WERI-Rb-1 (cell line): ENCODE measurements at regions not wholly inside any gene's neighbourhood (a gene's known extent, or its start where the extent isn't known, plus 50 kb on each side); places are given as distances from the start of the nearest gene placed in this dataset.

Experiments
- DNase-seq: peaks from one replicate; pipeline ENCODE4 v3.0.0-alpha.2; 2020
- H3K27ac ChIP-seq: fragments of 250-450 bp; sonication (Bioruptor Pico); 2 replicates; pipeline ENCODE4 v1.5.1; 2020; ENCODE audit warnings: mild to moderate bottlenecking, moderate library complexity
- H3K27me3 ChIP-seq: fragments of 250-450 bp; sonication (Bioruptor Pico); 2 replicates; pipeline ENCODE4 v1.5.1; 2021; ENCODE audit warnings: mild to moderate bottlenecking, low read depth, moderate library complexity; ENCODE audit not compliant: insufficient read depth, severe bottlenecking
- H3K36me3 ChIP-seq: fragments of 250-450 bp; sonication (Bioruptor Pico); 2 replicates; pipeline ENCODE4 v1.5.1; 2020; ENCODE audit warnings: mild to moderate bottlenecking, moderate library complexity
- H3K4me3 ChIP-seq: 2 replicates; pipeline ENCODE4 v1.5.1; 2011; ENCODE audit warnings: low read depth, mild to moderate bottlenecking, control low read depth, low read length
- H3K9me3 ChIP-seq: fragments of 250-450 bp; sonication (Bioruptor Pico); 2 replicates; pipeline ENCODE4 v1.5.1; 2021; ENCODE audit warnings: mild to moderate bottlenecking, moderate library complexity; ENCODE audit not compliant: severe bottlenecking
- CTCF ChIP-seq: IDR thresholded peaks from 2 replicates; pipeline ENCODE4 v1.5.1; 2011; ENCODE audit warnings: low read depth, mild to moderate bottlenecking, control low read depth, inconsistent platforms, low read length

- TF ChIP-seq CTCF = no peak
- H3K27me3 ChIP-seq = no peaks in the 10 kb centered on the region
- DNase-seq = no peak
- H3K4me3 ChIP-seq = no peak overlapping the region
- no peak overlapping the region for H3K27ac ChIP-seq
- H3K9me3 ChIP-seq = peaks cover 2% of the 10 kb centered on the region
- H3K36me3 ChIP-seq = no peaks in the 10 kb centered on the region
Measured at GRCh38 chr5:2565147-2565546, 186.3 kb downstream of the IRX2 start.

GRCh38 chr5:2563046-2563445, 188.4 kb downstream of the IRX2 start:
- H3K9me3 ChIP-seq = no peaks in the 10 kb centered on the region
- H3K27ac ChIP-seq = no peak overlapping the region
- no peak for DNase-seq
- no peaks in the 10 kb centered on the region for H3K36me3 ChIP-seq
- no peaks in the 10 kb centered on the region for H3K27me3 ChIP-seq
- TF ChIP-seq CTCF = no peak
- no peak overlapping the region for H3K4me3 ChIP-seq

GRCh38 chr5:2562036-2562435, 189.4 kb downstream of the IRX2 start:
- no peaks in the 10 kb centered on the region for H3K9me3 ChIP-seq
- TF ChIP-seq CTCF = no peak
- no peak for DNase-seq
- no peaks in the 10 kb centered on the region for H3K36me3 ChIP-seq
- no peak overlapping the region for H3K27ac ChIP-seq
- H3K27me3 ChIP-seq = no peaks in the 10 kb centered on the region
- H3K4me3 ChIP-seq = no peak overlapping the region

GRCh38 chr5:2560435-2560834, 191.0 kb downstream of the IRX2 start:
- TF ChIP-seq CTCF = no peak
- H3K27ac ChIP-seq = no peak overlapping the region
- H3K4me3 ChIP-seq = no peak overlapping the region
- DNase-seq = no peak
- no peaks in the 10 kb centered on the region for H3K27me3 ChIP-seq
- peaks cover 8% of the 10 kb centered on the region for H3K9me3 ChIP-seq
- H3K36me3 ChIP-seq = no peaks in the 10 kb centered on the region

GRCh38 chr5:2557435-2557834, 194.0 kb downstream of the IRX2 start:
- Histone ChIP-seq H3K27me3 (no peaks in the 10 kb centered on the region), H3K36me3 (no peaks in the 10 kb centered on the region), H3K4me3 (no peak overlapping the region), H3K9me3 (peaks cover 27% of the 10 kb centered on the region), H3K27ac (no peak overlapping the region)
- TF ChIP-seq CTCF = no peak
- no peak for DNase-seq

GRCh38 chr5:2556375-2556966, 195.0 kb downstream of the IRX2 start:
- peaks cover 27% of the 10 kb centered on the region for H3K9me3 ChIP-seq
- no peak overlapping the region for H3K4me3 ChIP-seq
- no peak for TF ChIP-seq CTCF
- no peaks in the 10 kb centered on the region for H3K27me3 ChIP-seq
- no peak for DNase-seq
- H3K36me3 ChIP-seq = no peaks in the 10 kb centered on the region
- H3K27ac ChIP-seq = no peak overlapping the region
